GM12878 (cell line): ENCODE measurements at regions not wholly inside any gene's neighbourhood (a gene's known extent, or its start where the extent isn't known, plus 50 kb on each side); places are given as distances from the start of the nearest gene placed in this dataset.

ENCODE experiments used
- ATF2 ChIP-seq: IDR thresholded peaks from 2 replicates; pipeline ENCODE4 v1.6.1; 2012; ENCODE audit warnings: low read length, inconsistent platforms
- ATF7 ChIP-seq: fragments of 450-650 bp; IDR thresholded peaks from 2 replicates; pipeline ENCODE4 v1.6.1; 2016; ENCODE audit warnings: low read depth, mild to moderate bottlenecking
- BACH1 ChIP-seq: fragments of 450-650 bp; IDR thresholded peaks from 2 replicates; pipeline ENCODE4 v1.6.1; 2017; ENCODE audit warnings: mild to moderate bottlenecking, borderline replicate concordance
- CHD2 ChIP-seq: IDR thresholded peaks from 2 replicates; pipeline ENCODE4 v1.6.1; 2011; ENCODE audit warnings: low read depth, low read length, improper control_type of control experiment, borderline replicate concordance
- ETV6 ChIP-seq, 2 experiments: fragments of 450-650 bp in 1 of 2; IDR thresholded peaks in 1 of 2; conservative IDR thresholded peaks in 1 of 2; 2 replicates each; pipeline ENCODE4 v1.6.1; 2014; ENCODE audit warnings: antibody characterized with exemption in 1 of 2, borderline replicate concordance in 1 of 2, low read depth in 1 of 2, mild to moderate bottlenecking in 1 of 2, moderate library complexity in 1 of 2
- FOS ChIP-seq: IDR thresholded peaks from 3 replicates; pipeline ENCODE4 v1.6.1; 2011; ENCODE audit warnings: borderline replicate concordance; ENCODE audit not compliant: insufficient read length; ENCODE audit errors: extremely low read depth
- GATAD2B ChIP-seq: fragments of 450-650 bp; conservative IDR thresholded peaks from 2 replicates; pipeline ENCODE4 v1.6.1; 2017; ENCODE audit warnings: low read depth, mild to moderate bottlenecking, moderate library complexity
- IKZF2 ChIP-seq, 2 experiments: fragments of 450-650 bp; IDR thresholded peaks; 2 replicates each; pipeline ENCODE4 v1.6.1; 2017; ENCODE audit warnings: mild to moderate bottlenecking in 2 of 2, moderate library complexity in 2 of 2
- MEF2B ChIP-seq: fragments of 450-650 bp; IDR thresholded peaks from 2 replicates; pipeline ENCODE4 v1.6.1; 2018; ENCODE audit warnings: mild to moderate bottlenecking, moderate library complexity; ENCODE audit not compliant: partially characterized antibody, poor library complexity, severe bottlenecking
- MTA3 ChIP-seq: IDR thresholded peaks from 2 replicates; pipeline ENCODE4 v1.6.1; 2012; ENCODE audit warnings: low read length, inconsistent platforms, borderline replicate concordance
- NFXL1 ChIP-seq: fragments of 450-650 bp; IDR thresholded peaks from 2 replicates; pipeline ENCODE4 v1.6.1; 2017; ENCODE audit warnings: antibody characterized with exemption, mild to moderate bottlenecking, borderline replicate concordance
- NFYB ChIP-seq: IDR thresholded peaks from 2 replicates; pipeline ENCODE4 v1.6.1; 2011; ENCODE audit warnings: low read depth, mild to moderate bottlenecking, low read length, improper control_type of control experiment, moderate library complexity; ENCODE audit not compliant: insufficient read depth
- NR2C2 ChIP-seq: IDR thresholded peaks from 2 replicates; pipeline ENCODE4 v1.6.1; 2011; ENCODE audit warnings: borderline replicate concordance, low read depth; ENCODE audit not compliant: control insufficient read depth, insufficient read length
- NRF1 ChIP-seq: conservative IDR thresholded peaks from 2 replicates; pipeline ENCODE4 v1.6.1; 2011; ENCODE audit warnings: mild to moderate bottlenecking, low read depth, low read length, improper control_type of control experiment
- POLR2A ChIP-seq: IDR thresholded peaks from 2 replicates; pipeline ENCODE4 v1.6.1; 2011; ENCODE audit warnings: low read depth, mild to moderate bottlenecking, low read length
- SP1 ChIP-seq: IDR thresholded peaks from one replicate; pipeline ENCODE4 v1.6.1; 2011; ENCODE audit warnings: low read depth, low read length
- SUPT20H ChIP-seq: IDR thresholded peaks from 2 replicates; pipeline ENCODE4 v1.6.1; 2011; ENCODE audit warnings: low read depth, mild to moderate bottlenecking, low read length, moderate library complexity, borderline replicate concordance; ENCODE audit not compliant: control insufficient read depth
- USF2 ChIP-seq: IDR thresholded peaks from 2 replicates; pipeline ENCODE4 v1.6.1; 2011; ENCODE audit warnings: low read depth, low read length, improper control_type of control experiment, borderline replicate concordance
- WRNIP1 ChIP-seq: IDR thresholded peaks from 2 replicates; pipeline ENCODE4 v1.6.1; 2011; ENCODE audit warnings: low read depth, low read length, improper control_type of control experiment, borderline replicate concordance
- TF ChIP-seq, protein P1 (sequence below): IDR thresholded peaks from 2 replicates; pipeline ENCODE4 v1.6.1; 2012; ENCODE audit warnings: improper control_type of control experiment, low read depth, low read length; ENCODE audit not compliant: insufficient replicate concordance
- TF ChIP-seq, protein P2 (sequence below): IDR thresholded peaks from 2 replicates; pipeline ENCODE4 v1.6.1; 2012; ENCODE audit warnings: low read depth, low read length, improper control_type of control experiment

DNA sequence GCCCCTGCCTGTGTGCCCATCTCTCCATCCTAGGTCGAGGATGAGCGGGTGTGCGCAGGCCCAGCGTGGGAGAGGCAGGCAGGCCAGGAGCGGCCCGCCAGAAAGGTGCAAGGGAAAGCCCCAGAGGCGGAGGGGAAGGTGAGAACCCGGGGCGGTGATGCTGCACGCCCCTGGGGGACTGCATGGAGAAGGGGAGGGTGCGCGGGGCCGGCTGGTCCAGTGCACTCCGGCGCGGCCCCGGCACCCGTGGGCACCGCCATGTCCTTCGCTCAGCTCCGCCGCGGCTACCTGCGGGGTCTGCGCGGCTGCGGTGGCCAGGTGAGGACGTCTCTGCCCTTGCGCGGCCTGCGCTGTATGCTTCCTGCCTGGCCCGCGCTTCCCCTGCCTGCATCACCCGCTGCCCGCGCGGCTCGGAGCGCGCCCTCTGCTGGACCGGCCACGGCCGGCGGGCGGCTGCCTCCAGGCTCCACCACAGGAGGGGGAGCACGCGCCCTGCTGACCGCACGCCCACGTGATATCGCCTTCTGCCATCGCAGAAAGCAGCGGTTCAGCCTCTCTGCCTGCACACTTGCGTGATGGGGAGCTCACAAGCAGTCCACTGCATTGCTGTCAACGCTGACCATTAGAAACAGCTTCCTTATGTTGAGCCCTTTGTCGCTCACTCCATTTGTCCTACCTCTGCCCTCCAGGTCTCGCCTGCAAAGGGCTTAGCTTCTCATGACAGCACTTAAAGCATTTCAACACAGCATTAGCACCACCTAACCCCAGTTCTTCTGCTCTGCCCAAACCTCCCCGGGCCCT is 73.9 kb downstream of the CXCL12 start (continued):
- TF ChIP-seq, protein P1, sequence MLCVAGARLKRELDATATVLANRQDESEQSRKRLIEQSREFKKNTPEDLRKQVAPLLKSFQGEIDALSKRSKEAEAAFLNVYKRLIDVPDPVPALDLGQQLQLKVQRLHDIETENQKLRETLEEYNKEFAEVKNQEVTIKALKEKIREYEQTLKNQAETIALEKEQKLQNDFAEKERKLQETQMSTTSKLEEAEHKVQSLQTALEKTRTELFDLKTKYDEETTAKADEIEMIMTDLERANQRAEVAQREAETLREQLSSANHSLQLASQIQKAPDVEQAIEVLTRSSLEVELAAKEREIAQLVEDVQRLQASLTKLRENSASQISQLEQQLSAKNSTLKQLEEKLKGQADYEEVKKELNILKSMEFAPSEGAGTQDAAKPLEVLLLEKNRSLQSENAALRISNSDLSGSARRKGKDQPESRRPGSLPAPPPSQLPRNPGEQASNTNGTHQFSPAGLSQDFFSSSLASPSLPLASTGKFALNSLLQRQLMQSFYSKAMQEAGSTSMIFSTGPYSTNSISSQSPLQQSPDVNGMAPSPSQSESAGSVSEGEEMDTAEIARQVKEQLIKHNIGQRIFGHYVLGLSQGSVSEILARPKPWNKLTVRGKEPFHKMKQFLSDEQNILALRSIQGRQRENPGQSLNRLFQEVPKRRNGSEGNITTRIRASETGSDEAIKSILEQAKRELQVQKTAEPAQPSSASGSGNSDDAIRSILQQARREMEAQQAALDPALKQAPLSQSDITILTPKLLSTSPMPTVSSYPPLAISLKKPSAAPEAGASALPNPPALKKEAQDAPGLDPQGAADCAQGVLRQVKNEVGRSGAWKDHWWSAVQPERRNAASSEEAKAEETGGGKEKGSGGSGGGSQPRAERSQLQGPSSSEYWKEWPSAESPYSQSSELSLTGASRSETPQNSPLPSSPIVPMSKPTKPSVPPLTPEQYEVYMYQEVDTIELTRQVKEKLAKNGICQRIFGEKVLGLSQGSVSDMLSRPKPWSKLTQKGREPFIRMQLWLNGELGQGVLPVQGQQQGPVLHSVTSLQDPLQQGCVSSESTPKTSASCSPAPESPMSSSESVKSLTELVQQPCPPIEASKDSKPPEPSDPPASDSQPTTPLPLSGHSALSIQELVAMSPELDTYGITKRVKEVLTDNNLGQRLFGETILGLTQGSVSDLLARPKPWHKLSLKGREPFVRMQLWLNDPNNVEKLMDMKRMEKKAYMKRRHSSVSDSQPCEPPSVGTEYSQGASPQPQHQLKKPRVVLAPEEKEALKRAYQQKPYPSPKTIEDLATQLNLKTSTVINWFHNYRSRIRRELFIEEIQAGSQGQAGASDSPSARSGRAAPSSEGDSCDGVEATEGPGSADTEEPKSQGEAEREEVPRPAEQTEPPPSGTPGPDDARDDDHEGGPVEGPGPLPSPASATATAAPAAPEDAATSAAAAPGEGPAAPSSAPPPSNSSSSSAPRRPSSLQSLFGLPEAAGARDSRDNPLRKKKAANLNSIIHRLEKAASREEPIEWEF, result no peak
- TF ChIP-seq, protein P2, sequence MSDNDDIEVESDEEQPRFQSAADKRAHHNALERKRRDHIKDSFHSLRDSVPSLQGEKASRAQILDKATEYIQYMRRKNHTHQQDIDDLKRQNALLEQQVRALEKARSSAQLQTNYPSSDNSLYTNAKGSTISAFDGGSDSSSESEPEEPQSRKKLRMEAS, result peak; percentile 87
- TF ChIP-seq USF2 (peak; percentile 72), WRNIP1 (no peak), GATAD2B (peak; percentile 82), ATF2 (no peak), ATF7 (no peak), MTA3 (no peak), BACH1 (peak; percentile 57), SUPT20H (no peak), POLR2A (peak; percentile 51; the same call in 1 of the 2 replicates), NRF1 (no peak), NFYB (no peak), CHD2 (no peak), MEF2B (no peak), FOS (no peak), ETV6 (conservative IDR thresholded peaks at IDR 0.05 in 1 of 2, IDR thresholded peaks at IDR 0.05 in 1 of 2; ENCODE audit: borderline replicate concordance in 1 of 2, low read depth in 1 of 2) (no peak), IKZF2 (IDR thresholded peaks at IDR 0.05) (no peak), SP1 (no peak), NR2C2 (no peak), NFXL1 (no peak)
